Caco-2 (cell line): ENCODE measurements at regions not wholly inside any gene's neighbourhood (a gene's known extent, or its start where the extent isn't known, plus 50 kb on each side); places are given as distances from the start of the nearest gene placed in this dataset.
"Not testable (repeated sequence)": the region's sequence is repeated elsewhere in the genome, so short reads cannot be mapped to it uniquely, and the experiment has no call there.

Source experiments
- BruUV-seq: library from RNA; stranded (reverse); fragments of 400-500 nt; replicated peaks from 2 replicates; lab custom pipeline; 2021; lab: Mats Ljungman, UMichigan
- CTCF ChIA-PET: fragments of 300-600 bp; sonication (Branson Sonifier 250); formaldehyde crosslinking; loops from one replicate; lab custom pipeline; 2022; ENCODE audit warnings: antibody characterized with exemption; lab: Charles Lee
- POLR2A ChIA-PET: fragments of 300-600 bp; sonication (Branson Sonifier 250); formaldehyde crosslinking; loops from one replicate; lab custom pipeline; 2022; ENCODE audit warnings: antibody characterized with exemption; lab: Charles Lee
- DNase-seq, 2 experiments: peaks; one replicate each; pipeline versions ENCODE4 v3.0.0 to v3.0.0-alpha.2; 2020 to 2022
- H3K27me3 ChIP-seq: replicated peaks from 2 replicates; pipeline ENCODE4 v1.6.0; 2011; ENCODE audit warnings: low read length; ENCODE audit not compliant: control insufficient read depth, insufficient read depth
- H3K36me3 ChIP-seq: 2 replicates; pipeline ENCODE4 v1.5.1; 2011; ENCODE audit warnings: low read length; ENCODE audit not compliant: control insufficient read depth, insufficient read depth
- H3K4me1 ChIP-seq: fragments of 250-450 bp; sonication (Bioruptor Pico); 2 replicates; pipeline ENCODE4 v1.5.1; 2020; ENCODE audit warnings: mild to moderate bottlenecking
- H3K4me3 ChIP-seq: 2 replicates; pipeline ENCODE4 v1.5.1; 2011; ENCODE audit warnings: low read depth, mild to moderate bottlenecking, control low read depth, low read length
- H3K9me3 ChIP-seq: fragments of 250-450 bp; sonication (Bioruptor Pico); 2 replicates; pipeline ENCODE4 v1.5.1; 2020; ENCODE audit warnings: mild to moderate bottlenecking, moderate library complexity
- H3K27ac Mint-ChIP-seq: one replicate; pipeline ENCODE4 v1.8.0; 2022; ENCODE audit warnings: mixed read lengths; ENCODE audit not compliant: unreplicated experiment
- H3K27me3 Mint-ChIP-seq: one replicate; pipeline ENCODE4 v1.8.0; 2022; ENCODE audit warnings: mixed read lengths; ENCODE audit not compliant: insufficient read depth, unreplicated experiment
- H3K36me3 Mint-ChIP-seq: one replicate; pipeline ENCODE4 v1.8.0; 2022; ENCODE audit warnings: mild to moderate bottlenecking, mixed read lengths; ENCODE audit not compliant: insufficient read depth, unreplicated experiment
- H3K4me1 Mint-ChIP-seq: one replicate; pipeline ENCODE4 v1.8.0; 2022; ENCODE audit warnings: low read depth, mixed read lengths; ENCODE audit not compliant: unreplicated experiment
- H3K4me3 Mint-ChIP-seq: one replicate; pipeline ENCODE4 v1.8.0; 2022; ENCODE audit warnings: mild to moderate bottlenecking, moderate library complexity, mixed read lengths; ENCODE audit not compliant: unreplicated experiment
- H3K9me3 Mint-ChIP-seq: one replicate; pipeline ENCODE4 v1.8.0; 2022; ENCODE audit warnings: mixed read lengths; ENCODE audit not compliant: unreplicated experiment
- intact Hi-C: fragments of 100-400 bp; cut with micrococcal nuclease; formaldehyde crosslinking; loops from one replicate; pipeline ENCODE4 v1.10.0; 2022; ENCODE audit not compliant: unreplicated experiment
- TF ChIP-seq, protein P1 (sequence below), 2 experiments: fragments of 200-600 bp in 1 of 2; IDR thresholded peaks; 1 replicate in 1 of 2; 2 replicates in 1 of 2; pipeline versions ENCODE4 v1.5.1 to v1.8.0; 2011 to 2022; ENCODE audit warnings: antibody characterized with exemption in 1 of 2, control low read depth in 1 of 2, inconsistent platforms in 1 of 2, low read depth in 1 of 2, low read length in 1 of 2, mild to moderate bottlenecking in 1 of 2, moderate library complexity in 1 of 2; ENCODE audit not compliant: insufficient read depth in 1 of 2, severe bottlenecking in 1 of 2, unreplicated experiment in 1 of 2

DNA sequence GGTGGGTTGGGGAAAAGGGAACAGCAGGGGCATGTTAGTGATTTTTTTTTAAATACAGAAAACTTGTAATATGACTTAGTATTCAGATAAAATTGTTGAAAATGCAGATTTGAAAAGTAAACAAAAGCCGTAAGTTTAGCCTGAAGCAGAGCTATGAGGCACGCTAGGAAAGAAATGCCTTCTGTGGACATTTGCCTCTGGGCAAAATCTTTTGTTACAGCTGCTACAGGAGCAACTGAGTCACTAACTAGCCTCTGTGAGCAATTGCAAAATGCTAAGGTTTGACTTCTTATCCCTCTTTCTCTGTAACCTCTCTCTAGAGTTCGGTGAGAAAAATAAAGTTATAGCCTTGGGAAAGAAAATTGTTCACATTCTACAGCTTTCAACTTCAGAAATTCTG lies 350.0 kb downstream of the SLC7A11 start:
- Histone ChIP-seq H3K4me3 (no peak overlapping the region), H3K4me1 (no peaks in the 10 kb centered on the region), H3K36me3 (no peaks in the 10 kb centered on the region), H3K27me3 (no peaks in the 10 kb centered on the region), H3K9me3 (no peaks in the 10 kb centered on the region)
- Mint-ChIP-seq H3K36me3 (no peaks in the 10 kb centered on the region), H3K27ac (no peak overlapping the region), H3K4me3 (no peak overlapping the region), H3K27me3 (no peaks in the 10 kb centered on the region), H3K9me3 (no peaks in the 10 kb centered on the region), H3K4me1 (no peaks in the 10 kb centered on the region)
- DNase-seq: no peak
- intact Hi-C loops: no loop called here
- CTCF ChIA-PET: no interaction called here
- TF ChIP-seq, protein P1, sequence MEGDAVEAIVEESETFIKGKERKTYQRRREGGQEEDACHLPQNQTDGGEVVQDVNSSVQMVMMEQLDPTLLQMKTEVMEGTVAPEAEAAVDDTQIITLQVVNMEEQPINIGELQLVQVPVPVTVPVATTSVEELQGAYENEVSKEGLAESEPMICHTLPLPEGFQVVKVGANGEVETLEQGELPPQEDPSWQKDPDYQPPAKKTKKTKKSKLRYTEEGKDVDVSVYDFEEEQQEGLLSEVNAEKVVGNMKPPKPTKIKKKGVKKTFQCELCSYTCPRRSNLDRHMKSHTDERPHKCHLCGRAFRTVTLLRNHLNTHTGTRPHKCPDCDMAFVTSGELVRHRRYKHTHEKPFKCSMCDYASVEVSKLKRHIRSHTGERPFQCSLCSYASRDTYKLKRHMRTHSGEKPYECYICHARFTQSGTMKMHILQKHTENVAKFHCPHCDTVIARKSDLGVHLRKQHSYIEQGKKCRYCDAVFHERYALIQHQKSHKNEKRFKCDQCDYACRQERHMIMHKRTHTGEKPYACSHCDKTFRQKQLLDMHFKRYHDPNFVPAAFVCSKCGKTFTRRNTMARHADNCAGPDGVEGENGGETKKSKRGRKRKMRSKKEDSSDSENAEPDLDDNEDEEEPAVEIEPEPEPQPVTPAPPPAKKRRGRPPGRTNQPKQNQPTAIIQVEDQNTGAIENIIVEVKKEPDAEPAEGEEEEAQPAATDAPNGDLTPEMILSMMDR (IDR thresholded peaks at IDR 0.05; ENCODE audit: insufficient read depth in 1 of 2, low read depth in 1 of 2, low read length in 1 of 2, severe bottlenecking in 1 of 2, unreplicated experiment in 1 of 2): no peak
- no TSS peak for BruUV-seq
- POLR2A ChIA-PET: no interaction called here

GRCh38 chr4:137890812-137891211 lies 351.3 kb downstream of the SLC7A11 start:
- TF ChIP-seq, protein P1 (IDR thresholded peaks at IDR 0.05; ENCODE audit: insufficient read depth in 1 of 2, low read depth in 1 of 2, low read length in 1 of 2, severe bottlenecking in 1 of 2, unreplicated experiment in 1 of 2): no peak
- H3K4me1 Mint-ChIP-seq: no peaks in the 10 kb centered on the region
- no peak overlapping the region for H3K4me3 ChIP-seq
- no peaks in the 10 kb centered on the region for H3K36me3 Mint-ChIP-seq
- ChIA-PET POLR2A (no interaction called here), CTCF (no interaction called here)
- H3K9me3 ChIP-seq: no peaks in the 10 kb centered on the region
- intact Hi-C loops: no loop called here
- no peaks in the 10 kb centered on the region for H3K27me3 ChIP-seq
- BruUV-seq: no TSS peak
- no peaks in the 10 kb centered on the region for H3K9me3 Mint-ChIP-seq
- no peak for DNase-seq
- no peaks in the 10 kb centered on the region for H3K36me3 ChIP-seq
- no peak overlapping the region for H3K4me3 Mint-ChIP-seq
- H3K27ac Mint-ChIP-seq: no peak overlapping the region
- H3K4me1 ChIP-seq: no peaks in the 10 kb centered on the region
- no peaks in the 10 kb centered on the region for H3K27me3 Mint-ChIP-seq

- Mint-ChIP-seq H3K27ac (no peak overlapping the region), H3K9me3 (peaks cover 10% of the 10 kb centered on the region), H3K4me1 (no peaks in the 10 kb centered on the region), H3K36me3 (no peaks in the 10 kb centered on the region), H3K4me3 (no peak overlapping the region), H3K27me3 (no peaks in the 10 kb centered on the region)
- no peaks in the 10 kb centered on the region for H3K9me3 ChIP-seq
- intact Hi-C loops: no loop called here
- ChIA-PET CTCF (no interaction called here), POLR2A (no interaction called here)
- H3K36me3 ChIP-seq: no peaks in the 10 kb centered on the region
- H3K27me3 ChIP-seq: no peaks in the 10 kb centered on the region
- no peak overlapping the region for H3K4me3 ChIP-seq
- BruUV-seq: no TSS peak
- DNase-seq: no peak
- TF ChIP-seq, protein P1 (IDR thresholded peaks at IDR 0.05; ENCODE audit: insufficient read depth in 1 of 2, low read depth in 1 of 2, low read length in 1 of 2, severe bottlenecking in 1 of 2, unreplicated experiment in 1 of 2): no peak
- H3K4me1 ChIP-seq: no peaks in the 10 kb centered on the region
Measured at GRCh38 chr4:137881641-137882040, 349.3 kb upstream of the PCDH18 start.

DNA sequence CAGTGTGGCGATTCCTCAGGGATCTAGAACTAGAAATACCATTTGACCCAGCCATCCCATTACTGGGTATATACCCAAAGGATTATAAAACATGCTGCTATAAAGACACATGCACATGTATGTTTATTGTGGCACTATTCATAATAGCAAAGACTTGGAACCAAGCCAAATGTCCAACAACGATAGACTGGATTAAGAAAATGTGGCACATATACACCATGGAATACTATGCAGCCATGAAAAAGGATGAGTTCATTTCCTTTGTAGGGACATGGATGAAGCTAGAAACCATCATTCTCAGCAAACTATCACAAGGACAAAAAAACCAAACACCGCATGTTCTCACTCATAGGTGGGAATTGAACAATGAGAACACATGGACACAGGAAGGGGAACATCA lies 335.8 kb upstream of the PCDH18 start:
- POLR2A ChIA-PET, H3K27me3 Mint-ChIP-seq, H3K9me3 ChIP-seq, H3K4me3 ChIP-seq, intact Hi-C loops, H3K4me1 Mint-ChIP-seq, H3K36me3 ChIP-seq, DNase-seq, H3K9me3 Mint-ChIP-seq, BruUV-seq, H3K27ac Mint-ChIP-seq, H3K4me3 Mint-ChIP-seq, H3K4me1 ChIP-seq, H3K36me3 Mint-ChIP-seq, CTCF ChIA-PET, H3K27me3 ChIP-seq: not testable (repeated sequence)
